Stimulated activated CD4-positive, alpha-beta T cell treated with anti-CD3 and anti-CD28 coated beads, Interleukin-15, amount 100 ng/mL, for 48 hours (primary cell): ENCODE measurements at regions not wholly inside any gene's neighbourhood (a gene's known extent, or its start where the extent isn't known, plus 50 kb on each side); places are given as distances from the start of the nearest gene placed in this dataset.
"Not testable (repeated sequence)": the region's sequence is repeated elsewhere in the genome, so short reads cannot be mapped to it uniquely, and the experiment has no call there.

ENCODE experiments used
- DNase-seq, 2 donors: peaks; one replicate each; pipeline ENCODE4 v3.0.0-alpha.2; 2020; ENCODE audit warnings: low read depth in 2 of 2

- DNase-seq: no peak
Measured at GRCh38 chr5:123949043-123949804, 437.2 kb downstream of the CSNK1G3 start.

GRCh38 chr5:123947797-123948196, 435.8 kb downstream of the CSNK1G3 start:
- DNase-seq: no peak

GRCh38 chr5:123945548-123945947, 433.6 kb downstream of the CSNK1G3 start:
- DNase-seq: no peak

- DNase-seq: no peak
Measured at GRCh38 chr5:123943151-123943550, 431.2 kb downstream of the CSNK1G3 start.

GRCh38 chr5:123940416-123940815, 428.4 kb downstream of the CSNK1G3 start:
- DNase-seq: no peak

GRCh38 chr5:123937230-123937629, 425.3 kb downstream of the CSNK1G3 start:
- no peak for DNase-seq

- DNase-seq: no peak
Measured at GRCh38 chr5:123936548-123936947, 424.6 kb downstream of the CSNK1G3 start.

GRCh38 chr5:123933812-123934211, 421.8 kb downstream of the CSNK1G3 start:
- DNase-seq: not testable (repeated sequence)

- DNase-seq: no peak
Measured at GRCh38 chr5:123929055-123929474, 417.1 kb downstream of the CSNK1G3 start.

GRCh38 chr5:123928401-123928800, 416.4 kb downstream of the CSNK1G3 start:
- DNase-seq: no peak

- DNase-seq: no peak
Measured at GRCh38 chr5:123921193-123921592, 409.2 kb downstream of the CSNK1G3 start.

- no peak for DNase-seq
Measured at GRCh38 chr5:123916345-123917121, 404.6 kb downstream of the CSNK1G3 start.

- DNase-seq: no peak
Measured at GRCh38 chr5:123914333-123914732, 402.4 kb downstream of the CSNK1G3 start.

GRCh38 chr5:123907349-123907748, 395.4 kb downstream of the CSNK1G3 start:
- no peak for DNase-seq

GRCh38 chr5:123906698-123907295, 394.8 kb downstream of the CSNK1G3 start:
- DNase-seq: no peak

GRCh38 chr5:123885081-123885480, 373.1 kb downstream of the CSNK1G3 start:
- no peak for DNase-seq

- DNase-seq: no peak
Measured at GRCh38 chr5:123882965-123883345, 371.0 kb downstream of the CSNK1G3 start.

GRCh38 chr5:123882319-123882964, 370.5 kb downstream of the CSNK1G3 start:
- DNase-seq: no peak

GRCh38 chr5:123881759-123882244, 369.8 kb downstream of the CSNK1G3 start:
- DNase-seq: no peak

GRCh38 chr5:123880875-123881274, 368.9 kb downstream of the CSNK1G3 start:
- no peak for DNase-seq

GRCh38 chr5:123879071-123879470, 367.1 kb downstream of the CSNK1G3 start:
- DNase-seq: no peak

- no peak for DNase-seq
Measured at GRCh38 chr5:123876276-123876790, 364.4 kb downstream of the CSNK1G3 start.
